ENCODE measurements at regions not wholly inside any gene's neighbourhood (a gene's known extent, or its start where the extent isn't known, plus 50 kb on each side); places are given as distances from the start of the nearest gene placed in this dataset.

DNA sequence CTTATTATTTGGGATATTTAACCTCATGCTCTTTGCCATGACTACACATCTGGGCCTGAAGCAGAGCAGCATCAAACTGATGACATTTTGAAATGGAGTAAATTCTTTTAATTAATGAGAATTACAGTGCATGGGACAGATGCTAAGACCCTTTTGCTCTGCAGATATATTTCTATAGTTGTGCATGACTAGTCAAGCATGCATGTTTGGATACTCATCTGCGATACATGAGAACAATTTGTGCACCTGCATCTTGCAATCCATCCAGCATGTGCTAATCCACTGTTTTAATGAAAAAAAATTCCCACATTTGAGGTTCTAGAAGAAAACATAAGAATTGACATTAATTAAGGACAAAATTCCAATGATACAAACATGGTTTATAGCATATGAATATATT lies 1047.6 kb upstream of the ACO1 start:
- Mint-ChIP-seq H3K4me3 (ENCODE audit: unreplicated experiment) (no peak overlapping the region), H3K27ac (ENCODE audit: unreplicated experiment) (no peak overlapping the region), H3K9me3 (ENCODE audit: unreplicated experiment) (no peaks in the 10 kb centered on the region), H3K4me1 (ENCODE audit: low read depth, unreplicated experiment) (no peaks in the 10 kb centered on the region), H3K36me3 (ENCODE audit: insufficient read depth, unreplicated experiment) (no peaks in the 10 kb centered on the region), H3K27me3 (ENCODE audit: insufficient read depth, unreplicated experiment) (no peaks in the 10 kb centered on the region)
- Histone ChIP-seq H3K4me3 (ENCODE audit: low read depth, low read length) (no peak overlapping the region), H3K27me3 (replicated peaks; ENCODE audit: control insufficient read depth, insufficient read depth, low read length) (no peaks in the 10 kb centered on the region), H3K36me3 (ENCODE audit: control insufficient read depth, insufficient read depth, low read length) (no peaks in the 10 kb centered on the region), H3K9me3 (no peaks in the 10 kb centered on the region), H3K4me1 (no peaks in the 10 kb centered on the region)
- BruUV-seq (replicated peaks), result no TSS peak
- CTCF ChIA-PET, result no interaction called here
- intact Hi-C loops (cut with micrococcal nuclease; ENCODE audit: unreplicated experiment), result no loop called here
- TF ChIP-seq, protein P1, sequence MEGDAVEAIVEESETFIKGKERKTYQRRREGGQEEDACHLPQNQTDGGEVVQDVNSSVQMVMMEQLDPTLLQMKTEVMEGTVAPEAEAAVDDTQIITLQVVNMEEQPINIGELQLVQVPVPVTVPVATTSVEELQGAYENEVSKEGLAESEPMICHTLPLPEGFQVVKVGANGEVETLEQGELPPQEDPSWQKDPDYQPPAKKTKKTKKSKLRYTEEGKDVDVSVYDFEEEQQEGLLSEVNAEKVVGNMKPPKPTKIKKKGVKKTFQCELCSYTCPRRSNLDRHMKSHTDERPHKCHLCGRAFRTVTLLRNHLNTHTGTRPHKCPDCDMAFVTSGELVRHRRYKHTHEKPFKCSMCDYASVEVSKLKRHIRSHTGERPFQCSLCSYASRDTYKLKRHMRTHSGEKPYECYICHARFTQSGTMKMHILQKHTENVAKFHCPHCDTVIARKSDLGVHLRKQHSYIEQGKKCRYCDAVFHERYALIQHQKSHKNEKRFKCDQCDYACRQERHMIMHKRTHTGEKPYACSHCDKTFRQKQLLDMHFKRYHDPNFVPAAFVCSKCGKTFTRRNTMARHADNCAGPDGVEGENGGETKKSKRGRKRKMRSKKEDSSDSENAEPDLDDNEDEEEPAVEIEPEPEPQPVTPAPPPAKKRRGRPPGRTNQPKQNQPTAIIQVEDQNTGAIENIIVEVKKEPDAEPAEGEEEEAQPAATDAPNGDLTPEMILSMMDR (IDR thresholded peaks at IDR 0.05; ENCODE audit: insufficient read depth in 1 of 2, low read depth in 1 of 2, low read length in 1 of 2, severe bottlenecking in 1 of 2, unreplicated experiment in 1 of 2), result no peak
- DNase-seq, result no peak
- POLR2A ChIA-PET, result no interaction called here

DNA sequence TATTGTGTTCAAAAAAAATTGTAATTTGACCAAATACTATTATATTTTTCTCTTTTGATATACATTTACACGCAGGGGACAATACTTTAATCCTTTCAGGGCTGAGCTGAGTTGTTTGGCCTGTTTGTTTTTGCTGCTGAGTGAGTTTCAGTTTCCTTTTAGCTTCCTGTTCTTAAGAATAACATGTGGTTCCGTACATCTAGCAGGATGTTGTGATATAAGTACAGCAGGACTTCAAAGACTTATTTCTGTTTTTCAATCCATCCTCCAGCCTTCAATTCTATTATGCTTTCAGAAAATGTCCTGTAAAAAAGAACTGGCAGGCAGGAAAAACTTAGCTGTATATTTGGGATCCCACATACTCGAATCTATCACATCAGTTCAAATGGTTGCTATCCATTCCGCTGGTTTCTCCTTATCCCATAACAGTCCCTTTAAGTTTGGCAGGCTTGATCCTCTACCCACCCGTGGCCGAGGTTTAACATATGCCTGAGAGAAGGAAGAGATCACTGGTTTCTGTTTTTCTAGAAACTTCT lies 1037.3 kb upstream of the ACO1 start:
- TF ChIP-seq, protein P1 (IDR thresholded peaks at IDR 0.05; ENCODE audit: insufficient read depth in 1 of 2, low read depth in 1 of 2, low read length in 1 of 2, severe bottlenecking in 1 of 2, unreplicated experiment in 1 of 2), result no peak
- POLR2A ChIA-PET, result no interaction called here
- no peaks in the 10 kb centered on the region for H3K36me3 ChIP-seq (ENCODE audit: control insufficient read depth, insufficient read depth, low read length)
- Mint-ChIP-seq H3K4me1 (ENCODE audit: low read depth, unreplicated experiment) (no peaks in the 10 kb centered on the region), H3K27me3 (ENCODE audit: insufficient read depth, unreplicated experiment) (peaks cover 3% of the 10 kb centered on the region), H3K9me3 (ENCODE audit: unreplicated experiment) (no peaks in the 10 kb centered on the region), H3K4me3 (ENCODE audit: unreplicated experiment) (no peak overlapping the region), H3K27ac (ENCODE audit: unreplicated experiment) (no peak overlapping the region), H3K36me3 (ENCODE audit: insufficient read depth, unreplicated experiment) (no peaks in the 10 kb centered on the region)
- CTCF ChIA-PET, result no interaction called here
- no peaks in the 10 kb centered on the region for H3K9me3 ChIP-seq
- H3K4me3 ChIP-seq (ENCODE audit: low read depth, low read length), result no peak overlapping the region
- no peak for DNase-seq
- BruUV-seq (replicated peaks), result no TSS peak
- no peaks in the 10 kb centered on the region for H3K4me1 ChIP-seq
- H3K27me3 ChIP-seq (replicated peaks; ENCODE audit: control insufficient read depth, insufficient read depth, low read length), result no peaks in the 10 kb centered on the region
- intact Hi-C loops (cut with micrococcal nuclease; ENCODE audit: unreplicated experiment), result no loop called here

DNA sequence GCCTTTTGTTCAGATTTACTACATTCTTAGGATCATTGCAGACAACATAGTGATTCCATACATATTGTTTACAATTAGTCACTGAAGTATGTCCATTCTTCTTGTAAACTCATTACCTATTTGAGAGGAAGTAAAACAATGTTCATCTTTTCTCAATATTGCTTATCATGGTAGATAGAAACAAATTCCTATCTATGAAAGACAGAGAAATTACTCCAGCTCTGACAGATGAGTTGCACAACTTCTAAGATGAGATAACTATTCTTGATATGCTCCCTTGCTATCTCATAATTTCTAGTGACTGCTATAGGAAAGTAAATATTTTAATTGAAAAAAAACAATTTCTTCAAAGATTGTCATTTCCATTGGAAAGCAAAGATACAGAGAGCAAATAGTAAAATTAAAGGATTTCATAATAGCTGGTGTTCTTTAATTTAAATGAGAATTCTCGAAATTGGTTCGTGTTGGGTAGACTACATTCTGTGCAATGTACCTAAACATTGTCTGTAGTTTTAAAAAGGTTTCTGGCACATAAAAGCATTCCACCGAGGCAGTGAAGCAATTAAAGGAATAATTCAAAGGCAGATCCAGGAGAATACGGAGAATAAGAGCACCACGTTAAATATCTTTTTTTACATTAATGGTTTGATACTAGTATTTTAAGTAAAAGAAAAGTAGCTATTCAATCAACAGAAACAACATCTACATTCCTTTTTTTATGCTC lies 1029.1 kb upstream of the ACO1 start:
- Mint-ChIP-seq H3K4me1 (ENCODE audit: low read depth, unreplicated experiment) (no peaks in the 10 kb centered on the region), H3K27ac (ENCODE audit: unreplicated experiment) (no peak overlapping the region), H3K27me3 (ENCODE audit: insufficient read depth, unreplicated experiment) (no peaks in the 10 kb centered on the region), H3K36me3 (ENCODE audit: insufficient read depth, unreplicated experiment) (no peaks in the 10 kb centered on the region), H3K4me3 (ENCODE audit: unreplicated experiment) (no peak overlapping the region), H3K9me3 (ENCODE audit: unreplicated experiment) (no peaks in the 10 kb centered on the region)
- H3K27me3 ChIP-seq (replicated peaks; ENCODE audit: control insufficient read depth, insufficient read depth, low read length), result no peaks in the 10 kb centered on the region
- H3K9me3 ChIP-seq, result no peaks in the 10 kb centered on the region
- no TSS peak for BruUV-seq (replicated peaks)
- TF ChIP-seq, protein P1 (IDR thresholded peaks at IDR 0.05; ENCODE audit: insufficient read depth in 1 of 2, low read depth in 1 of 2, low read length in 1 of 2, severe bottlenecking in 1 of 2, unreplicated experiment in 1 of 2), result no peak
- intact Hi-C loops (cut with micrococcal nuclease; ENCODE audit: unreplicated experiment), result no loop called here
- no peak overlapping the region for H3K4me3 ChIP-seq (ENCODE audit: low read depth, low read length)
- ChIA-PET CTCF (no interaction called here), POLR2A (no interaction called here)
- no peaks in the 10 kb centered on the region for H3K36me3 ChIP-seq (ENCODE audit: control insufficient read depth, insufficient read depth, low read length)
- H3K4me1 ChIP-seq, result no peaks in the 10 kb centered on the region
- no peak for DNase-seq
